CD4-positive, CD25-positive, alpha-beta regulatory T cell (primary cell): ENCODE measurements at regions not wholly inside any gene's neighbourhood (a gene's known extent, or its start where the extent isn't known, plus 50 kb on each side); places are given as distances from the start of the nearest gene placed in this dataset.

Experiments used
- ATAC-seq, 2 donors: fragments of 150-1000 bp; cut with Tn5 transposase; one replicate each; pipeline ENCODE4 v1.10.0; 2021; ENCODE audit warnings: low read depth in 2 of 2, moderate number of reproducible peaks in 2 of 2, moderate library complexity in 1 of 2
- DNase-seq, 3 donors: peaks; one replicate each; pipeline versions ENCODE4 v3.0.0 to v3.0.0-alpha.2; 2012 to 2022; ENCODE audit warnings: mixed read lengths in 1 of 3
- H3K27ac ChIP-seq: one replicate; pipeline ENCODE4 v1.7.0; 2013; ENCODE audit warnings: mild to moderate bottlenecking, low read length; ENCODE audit not compliant: insufficient read depth, poor library complexity, severe bottlenecking
- H3K27me3 ChIP-seq: one replicate; pipeline ENCODE4 v1.7.0; 2013; ENCODE audit warnings: low read length; ENCODE audit not compliant: control insufficient read depth, insufficient read depth
- H3K36me3 ChIP-seq: one replicate; pipeline ENCODE4 v1.7.0; 2013; ENCODE audit warnings: mild to moderate bottlenecking, low read length, moderate library complexity; ENCODE audit not compliant: control insufficient read depth, insufficient read depth
- H3K4me1 ChIP-seq: 2 replicates; pipeline ENCODE4 v1.7.0; 2013; ENCODE audit warnings: mild to moderate bottlenecking, low read length; ENCODE audit not compliant: insufficient read depth, control insufficient read depth, poor library complexity, severe bottlenecking
- H3K4me3 ChIP-seq: one replicate; pipeline ENCODE4 v1.7.0; 2013; ENCODE audit warnings: low read depth, mild to moderate bottlenecking, low read length, moderate library complexity
- H3K9me3 ChIP-seq, 2 experiments: 1 replicate in 1 of 2; 2 replicates in 1 of 2; pipeline ENCODE4 v1.7.0; 2013; ENCODE audit warnings: low read length in 2 of 2, mild to moderate bottlenecking in 1 of 2, moderate library complexity in 1 of 2; ENCODE audit not compliant: control insufficient read depth in 2 of 2
- H3K27ac Mint-ChIP-seq, 3 donors: one replicate each; pipeline ENCODE4 v1.8.0; 2020 to 2022; ENCODE audit warnings: mild to moderate bottlenecking in 3 of 3, mixed read lengths in 3 of 3, moderate library complexity in 2 of 3
- H3K27me3 Mint-ChIP-seq: one replicate; pipeline ENCODE4 v1.8.0; 2022; ENCODE audit warnings: mild to moderate bottlenecking, mixed read lengths
- H3K36me3 Mint-ChIP-seq: one replicate; pipeline ENCODE4 v1.8.0; 2020; ENCODE audit warnings: mixed read lengths
- H3K4me1 Mint-ChIP-seq, 4 donors: one replicate each; pipeline ENCODE4 v1.8.0; 2020 to 2022; ENCODE audit warnings: mixed read lengths in 4 of 4, mild to moderate bottlenecking in 1 of 4
- H3K4me3 Mint-ChIP-seq, 4 donors: one replicate each; pipeline ENCODE4 v1.8.0; 2020 to 2022; ENCODE audit warnings: mild to moderate bottlenecking in 4 of 4, mixed read lengths in 4 of 4, moderate library complexity in 3 of 4
- H3K9me3 Mint-ChIP-seq, 7 donors: one replicate each; pipeline ENCODE4 v1.8.0; 2020 to 2022; ENCODE audit warnings: mixed read lengths in 7 of 7, mild to moderate bottlenecking in 3 of 7, moderate library complexity in 2 of 7

- peaks cover 0 to 10% (median 2%) of the 10 kb centered on the region in 7 donors for H3K9me3 Mint-ChIP-seq
- H3K27me3 Mint-ChIP-seq: peaks cover 5% of the 10 kb centered on the region
- no peak overlapping the region for H3K4me3 Mint-ChIP-seq
- no peak for DNase-seq
- H3K4me1 ChIP-seq: no peaks in the 10 kb centered on the region
- no peak overlapping the region for H3K27ac ChIP-seq
- no peak overlapping the region for H3K27ac Mint-ChIP-seq
- peaks cover 0 to 5% of the 10 kb centered on the region in 2 experiments for H3K9me3 ChIP-seq
- no peaks in the 10 kb centered on the region for H3K36me3 Mint-ChIP-seq
- no peaks in the 10 kb centered on the region for H3K4me1 Mint-ChIP-seq
- no peak for ATAC-seq
- no peaks in the 10 kb centered on the region for H3K36me3 ChIP-seq
- H3K27me3 ChIP-seq: no peaks in the 10 kb centered on the region
- no peak overlapping the region for H3K4me3 ChIP-seq
These were observed 783.6 kb upstream of the ACVR2A start for GRCh38 chr2:147061269-147061668.

- no peaks in the 10 kb centered on the region for H3K4me1 ChIP-seq
- no peak overlapping the region for H3K4me3 ChIP-seq
- no peak for ATAC-seq
- DNase-seq: no peak
- H3K27me3 Mint-ChIP-seq: peaks cover 9% of the 10 kb centered on the region
- peaks cover 0 to 5% (median 0%) of the 10 kb centered on the region in 7 donors for H3K9me3 Mint-ChIP-seq
- no peaks in the 10 kb centered on the region for H3K4me1 Mint-ChIP-seq
- no peaks in the 10 kb centered on the region for H3K9me3 ChIP-seq
- no peaks in the 10 kb centered on the region for H3K36me3 Mint-ChIP-seq
- no peak overlapping the region for H3K27ac ChIP-seq
- H3K27ac Mint-ChIP-seq: no peak overlapping the region
- no peaks in the 10 kb centered on the region for H3K36me3 ChIP-seq
- H3K27me3 ChIP-seq: no peaks in the 10 kb centered on the region
- H3K4me3 Mint-ChIP-seq: no peak overlapping the region
These were observed 786.8 kb upstream of the ACVR2A start for GRCh38 chr2:147057892-147058490.

GRCh38 chr2:147051814-147052213 lies 793.0 kb upstream of the ACVR2A start:
- Histone ChIP-seq H3K27ac (no peak overlapping the region), H3K4me3 (no peak overlapping the region), H3K27me3 (no peaks in the 10 kb centered on the region), H3K36me3 (no peaks in the 10 kb centered on the region), H3K4me1 (no peaks in the 10 kb centered on the region), H3K9me3 (no peaks in the 10 kb centered on the region)
- ATAC-seq (no peak), DNase-seq (no peak)
- no peak overlapping the region for H3K27ac Mint-ChIP-seq
- H3K36me3 Mint-ChIP-seq: no peaks in the 10 kb centered on the region
- no peak overlapping the region for H3K4me3 Mint-ChIP-seq
- peaks cover 10% of the 10 kb centered on the region for H3K27me3 Mint-ChIP-seq
- no peaks in the 10 kb centered on the region for H3K4me1 Mint-ChIP-seq
- peaks cover 0 to 3% (median 0%) of the 10 kb centered on the region in 7 donors for H3K9me3 Mint-ChIP-seq

GRCh38 chr2:147051248-147051647 lies 793.6 kb upstream of the ACVR2A start:
- no peaks in the 10 kb centered on the region for H3K4me1 Mint-ChIP-seq
- Histone ChIP-seq H3K9me3 (no peaks in the 10 kb centered on the region), H3K4me1 (no peaks in the 10 kb centered on the region), H3K27me3 (no peaks in the 10 kb centered on the region), H3K4me3 (no peak overlapping the region), H3K27ac (no peak overlapping the region), H3K36me3 (no peaks in the 10 kb centered on the region)
- no peak overlapping the region for H3K27ac Mint-ChIP-seq
- H3K9me3 Mint-ChIP-seq: peaks cover 0 to 3% (median 0%) of the 10 kb centered on the region in 7 donors
- DNase-seq (no peak), ATAC-seq (no peak)
- H3K27me3 Mint-ChIP-seq: peaks cover 10% of the 10 kb centered on the region
- no peak overlapping the region for H3K4me3 Mint-ChIP-seq
- no peaks in the 10 kb centered on the region for H3K36me3 Mint-ChIP-seq

GRCh38 chr2:147049957-147050356 lies 794.9 kb upstream of the ACVR2A start:
- Mint-ChIP-seq H3K27ac (no peak overlapping the region), H3K4me3 (no peak overlapping the region), H3K4me1 (no peaks in the 10 kb centered on the region), H3K27me3 (peaks cover 10% of the 10 kb centered on the region), H3K9me3 (peaks cover 0 to 3% (median 0%) of the 10 kb centered on the region in 7 donors), H3K36me3 (no peaks in the 10 kb centered on the region)
- DNase-seq (no peak), ATAC-seq (no peak)
- no peaks in the 10 kb centered on the region for H3K27me3 ChIP-seq
- no peaks in the 10 kb centered on the region for H3K9me3 ChIP-seq
- no peaks in the 10 kb centered on the region for H3K4me1 ChIP-seq
- no peak overlapping the region for H3K27ac ChIP-seq
- H3K4me3 ChIP-seq: no peak overlapping the region
- no peaks in the 10 kb centered on the region for H3K36me3 ChIP-seq

DNA sequence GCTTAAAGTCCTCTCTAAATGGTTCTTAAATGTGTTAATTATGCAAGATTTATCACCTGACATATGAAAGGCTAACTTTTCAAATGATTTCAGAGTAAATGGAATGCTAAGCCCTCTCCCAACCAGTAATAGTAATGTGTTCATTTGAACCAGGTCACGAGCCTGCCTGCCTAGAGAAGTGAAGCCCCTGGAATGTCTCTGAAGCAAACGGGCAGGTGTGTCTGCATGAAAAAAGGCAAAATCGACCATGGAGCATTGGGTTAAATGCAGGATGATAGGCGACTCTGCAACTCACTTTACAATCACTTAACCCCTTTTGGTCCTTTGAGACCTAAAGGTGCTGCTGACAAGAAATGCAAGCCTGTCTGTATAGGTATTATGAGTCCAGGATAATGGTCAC lies 798.4 kb upstream of the ACVR2A start:
- ATAC-seq (no peak), DNase-seq (no peak)
- H3K36me3 ChIP-seq: no peaks in the 10 kb centered on the region
- peaks cover 6% of the 10 kb centered on the region for H3K27me3 Mint-ChIP-seq
- H3K4me1 ChIP-seq: no peaks in the 10 kb centered on the region
- no peaks in the 10 kb centered on the region for H3K4me1 Mint-ChIP-seq
- no peak overlapping the region for H3K27ac Mint-ChIP-seq
- no peaks in the 10 kb centered on the region for H3K27me3 ChIP-seq
- no peak overlapping the region for H3K4me3 ChIP-seq
- H3K9me3 Mint-ChIP-seq: no peaks in the 10 kb centered on the region
- no peaks in the 10 kb centered on the region for H3K36me3 Mint-ChIP-seq
- no peak overlapping the region for H3K4me3 Mint-ChIP-seq
- no peaks in the 10 kb centered on the region for H3K9me3 ChIP-seq
- H3K27ac ChIP-seq: no peak overlapping the region

- no peaks in the 10 kb centered on the region for H3K9me3 ChIP-seq
- H3K27ac ChIP-seq: no peak overlapping the region
- ATAC-seq (no peak), DNase-seq (peak in 2 of 3 donors; percentile 13 to 26)
- no peaks in the 10 kb centered on the region for H3K9me3 Mint-ChIP-seq
- no peaks in the 10 kb centered on the region for H3K36me3 ChIP-seq
- H3K27ac Mint-ChIP-seq: peak overlapping the region in 1 of 3 donors; percentile 53
- no peak overlapping the region for H3K4me3 ChIP-seq
- no peaks in the 10 kb centered on the region for H3K4me1 ChIP-seq
- peaks cover 5% of the 10 kb centered on the region for H3K27me3 Mint-ChIP-seq
- H3K4me1 Mint-ChIP-seq: no peaks in the 10 kb centered on the region
- H3K36me3 Mint-ChIP-seq: no peaks in the 10 kb centered on the region
- H3K4me3 Mint-ChIP-seq: no peak overlapping the region
- no peaks in the 10 kb centered on the region for H3K27me3 ChIP-seq
These were observed 799.7 kb upstream of the ACVR2A start for GRCh38 chr2:147045113-147045512.

DNA sequence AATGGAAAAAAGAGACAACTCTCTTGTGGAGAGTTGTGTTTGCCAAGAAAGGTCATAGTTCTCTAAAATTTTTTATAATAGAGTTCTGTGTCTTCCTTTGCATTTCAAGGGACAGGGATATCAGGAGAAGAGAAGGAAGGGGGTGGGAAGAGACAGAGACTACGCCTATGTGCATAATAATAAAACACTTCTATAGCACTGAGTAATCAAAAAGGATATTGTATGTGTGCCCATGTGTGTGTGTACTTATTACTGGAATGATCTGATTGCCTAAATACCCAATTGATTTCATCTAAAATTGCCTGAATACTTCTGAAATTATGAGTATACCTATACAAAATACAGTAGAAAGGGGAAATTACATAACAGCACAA lies 803.7 kb upstream of the ACVR2A start:
- peaks cover 0 to 3% (median 0%) of the 10 kb centered on the region in 4 donors for H3K4me1 Mint-ChIP-seq
- H3K27me3 Mint-ChIP-seq: no peaks in the 10 kb centered on the region
- no peak overlapping the region for H3K4me3 Mint-ChIP-seq
- no peaks in the 10 kb centered on the region for H3K36me3 ChIP-seq
- no peaks in the 10 kb centered on the region for H3K9me3 ChIP-seq
- H3K36me3 Mint-ChIP-seq: no peaks in the 10 kb centered on the region
- no peak overlapping the region for H3K4me3 ChIP-seq
- DNase-seq: no peak
- H3K4me1 ChIP-seq: no peaks in the 10 kb centered on the region
- H3K27me3 ChIP-seq: no peaks in the 10 kb centered on the region
- ATAC-seq: no peak
- no peak overlapping the region for H3K27ac ChIP-seq
- peaks cover 0 to 5% (median 0%) of the 10 kb centered on the region in 7 donors for H3K9me3 Mint-ChIP-seq
- H3K27ac Mint-ChIP-seq: no peak overlapping the region
